ENCODE measurements at regions not wholly inside any gene's neighbourhood (a gene's known extent, or its start where the extent isn't known, plus 50 kb on each side); places are given as distances from the start of the nearest gene placed in this dataset.
A peak's percentile ranks its signal among the peaks of the same experiment; 100 is the strongest.

DNA sequence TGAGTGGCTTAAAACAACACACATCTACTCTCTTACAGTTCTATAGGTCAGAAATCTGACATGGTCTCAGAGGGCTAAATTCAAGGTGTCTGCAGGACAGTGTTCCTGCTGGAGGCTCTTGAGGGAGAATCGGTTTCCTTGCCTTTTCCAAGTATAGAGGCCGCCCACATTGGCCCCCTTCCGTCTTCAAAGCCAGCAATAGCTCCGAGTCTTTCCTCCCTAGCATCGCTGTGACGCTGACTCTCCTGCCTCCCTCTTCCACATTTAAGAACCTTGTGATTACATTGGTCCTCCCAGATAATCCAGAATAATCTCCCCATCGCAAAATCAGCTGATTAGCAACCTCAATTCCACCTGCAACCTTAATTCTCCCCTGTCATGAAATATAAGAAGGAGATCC, 81.3 kb upstream of the IER5L start:
- no peak for DNase-seq (ENCODE audit: low spot score)

DNA sequence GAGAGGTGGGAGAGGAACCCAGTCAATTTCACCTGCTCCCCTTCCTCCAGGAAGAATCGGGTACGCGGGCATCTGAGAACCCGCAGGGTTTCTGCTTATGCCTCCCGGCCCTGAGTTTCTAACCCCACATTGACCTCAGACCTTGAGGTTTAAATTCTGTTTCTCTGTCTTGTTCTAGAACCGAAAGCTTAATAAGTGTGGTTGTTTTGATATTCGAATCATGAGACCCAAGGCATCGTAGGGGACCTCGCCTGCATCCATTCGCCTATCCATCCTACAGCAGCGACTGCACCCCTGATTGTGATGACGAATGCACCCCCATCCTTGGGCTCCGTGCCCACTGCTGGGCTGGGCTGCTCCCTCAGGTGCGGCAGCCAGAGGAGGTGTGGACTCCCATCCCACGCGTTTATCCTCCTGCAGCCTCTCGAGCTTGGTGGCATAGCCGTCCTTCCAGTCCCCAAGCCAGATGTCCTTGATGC, 80.8 kb upstream of the IER5L start:
- DNase-seq (ENCODE audit: low spot score): no peak

DNA sequence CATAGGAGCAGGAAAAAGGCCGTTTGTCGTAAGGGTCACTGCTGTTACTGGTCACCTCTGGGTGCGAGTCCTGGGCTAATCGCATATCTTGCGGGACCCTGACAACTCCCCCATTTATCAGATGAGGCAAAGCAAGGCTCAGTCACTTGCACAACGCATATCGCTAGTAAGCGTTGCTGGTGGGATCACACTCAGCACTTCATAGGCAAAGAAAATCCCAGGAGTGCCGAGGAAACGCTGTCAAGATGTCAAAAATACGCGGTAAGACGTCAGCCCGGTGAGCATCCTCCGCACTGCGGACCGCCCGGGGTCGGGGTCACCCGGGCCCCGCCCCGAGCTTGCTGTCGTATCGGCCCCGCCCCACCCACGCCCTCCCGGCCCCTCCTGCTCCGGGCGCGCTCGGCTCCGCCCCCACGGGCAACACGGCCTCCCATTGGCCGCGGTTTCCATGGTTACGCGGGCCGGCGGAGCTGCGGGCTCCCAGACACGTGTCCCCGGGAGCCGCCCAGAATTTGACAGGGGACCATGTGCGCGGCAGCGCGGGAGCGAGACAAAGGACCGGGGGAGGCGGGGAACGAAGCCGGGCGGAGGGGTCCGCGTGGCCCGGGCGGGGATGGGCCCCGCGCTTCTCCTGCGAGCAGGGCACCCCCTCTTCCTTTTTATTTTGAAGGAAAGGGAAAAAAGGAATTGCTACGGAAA, 80.2 kb upstream of the IER5L start:
- peak; percentile 95 for DNase-seq (ENCODE audit: low spot score)

DNA sequence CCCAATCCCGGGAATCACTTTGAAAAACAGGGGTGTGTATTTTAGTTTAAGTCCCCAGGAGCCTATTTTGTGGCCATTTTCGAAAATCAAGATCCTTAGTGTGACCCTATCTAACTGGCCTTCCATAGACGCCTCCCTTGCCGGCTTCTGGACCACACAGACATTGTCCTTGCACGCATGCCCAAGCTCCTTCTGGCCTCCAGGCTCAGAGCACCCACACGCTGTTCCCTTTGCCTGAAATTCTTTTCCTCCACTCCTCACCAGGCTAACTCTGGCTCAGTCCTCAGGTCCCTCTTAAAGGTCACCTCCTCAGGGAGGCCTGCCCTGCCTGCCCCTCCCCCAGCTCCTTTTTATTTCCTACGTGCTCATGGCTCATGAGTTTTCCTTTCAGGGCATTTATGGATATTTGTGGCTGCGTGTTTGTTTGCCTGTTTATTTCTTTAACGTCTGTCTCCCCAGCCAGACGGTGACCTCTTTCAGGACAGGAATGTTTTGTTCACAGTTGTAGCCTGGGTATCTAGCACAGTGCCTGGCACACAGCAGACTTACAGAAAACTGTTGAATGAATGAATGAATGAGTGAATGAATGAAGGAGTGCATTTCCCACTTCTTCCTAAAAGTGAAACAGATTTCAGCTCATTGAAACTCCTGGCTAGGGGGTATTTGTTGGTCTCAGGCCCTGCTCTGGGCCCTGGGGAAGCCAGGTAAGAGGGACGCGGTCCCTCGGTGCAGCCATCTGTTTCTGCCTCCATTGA, 79.1 kb upstream of the IER5L start:
- DNase-seq (ENCODE audit: low spot score): no peak

DNA sequence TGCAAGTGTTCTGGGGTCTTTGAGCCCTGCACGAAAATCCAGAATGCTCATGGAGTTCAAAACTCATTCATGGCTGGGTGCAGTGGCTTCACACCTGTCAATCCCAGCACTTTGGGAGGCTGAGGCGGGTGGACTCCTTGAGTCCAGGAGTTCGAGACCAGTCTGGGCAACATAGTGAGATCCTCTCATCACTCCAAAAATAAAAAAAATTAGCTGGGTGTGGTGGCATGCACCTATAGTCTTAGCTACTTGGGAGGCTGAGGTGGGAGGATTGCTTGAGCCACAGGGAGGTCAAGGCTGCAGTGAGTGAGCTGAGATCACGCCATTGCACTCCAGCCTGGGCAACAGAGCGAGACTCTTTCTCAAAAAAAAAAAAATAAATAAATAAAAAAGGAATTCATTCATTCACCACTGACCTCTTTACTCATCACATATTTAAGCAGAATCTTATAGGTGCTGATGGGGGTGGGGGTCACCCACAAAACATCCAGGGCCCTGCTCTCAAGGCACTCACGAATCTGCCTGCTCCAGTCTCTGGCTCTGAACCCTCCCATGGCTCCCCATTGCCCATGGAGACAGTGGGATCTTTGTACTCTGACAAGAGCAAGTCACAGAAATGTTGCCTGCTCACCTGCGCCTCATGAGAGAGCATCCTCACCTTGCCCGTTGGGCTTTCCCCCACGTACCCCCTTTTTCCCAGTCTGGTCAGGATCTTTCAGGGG, 76.7 kb upstream of the IER5L start:
- DNase-seq (ENCODE audit: low spot score): no peak

DNA sequence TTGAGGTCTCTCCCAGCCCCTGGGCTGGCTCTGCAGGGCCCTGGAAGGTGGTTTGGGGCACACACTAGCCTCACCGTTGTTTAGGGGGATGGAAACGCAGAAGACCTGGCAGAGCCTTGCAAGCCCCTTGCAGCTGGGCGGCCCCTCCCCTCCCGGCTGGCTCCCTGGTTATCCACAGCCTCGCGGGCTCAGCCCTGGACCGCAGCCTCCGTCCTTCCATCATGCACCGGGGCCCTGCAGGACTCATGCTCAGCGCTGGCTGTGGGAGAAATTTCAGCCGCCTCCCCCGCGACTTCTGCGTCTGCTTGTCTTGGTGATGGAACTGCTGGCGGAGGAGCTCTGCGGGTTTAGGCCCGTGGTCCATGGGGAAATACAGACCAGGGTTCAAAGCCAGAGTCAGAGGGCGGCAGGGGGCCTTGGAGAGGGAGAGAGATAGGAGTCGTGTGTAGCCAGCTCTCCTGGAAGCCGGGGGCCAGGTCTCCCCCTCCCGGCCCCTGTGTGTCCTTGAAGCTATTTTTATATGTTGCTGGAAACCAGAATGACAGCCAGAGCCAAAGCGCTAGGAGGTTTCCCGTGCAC, 75.8 kb upstream of the IER5L start:
- DNase-seq (ENCODE audit: low spot score): peak; percentile 50

DNA sequence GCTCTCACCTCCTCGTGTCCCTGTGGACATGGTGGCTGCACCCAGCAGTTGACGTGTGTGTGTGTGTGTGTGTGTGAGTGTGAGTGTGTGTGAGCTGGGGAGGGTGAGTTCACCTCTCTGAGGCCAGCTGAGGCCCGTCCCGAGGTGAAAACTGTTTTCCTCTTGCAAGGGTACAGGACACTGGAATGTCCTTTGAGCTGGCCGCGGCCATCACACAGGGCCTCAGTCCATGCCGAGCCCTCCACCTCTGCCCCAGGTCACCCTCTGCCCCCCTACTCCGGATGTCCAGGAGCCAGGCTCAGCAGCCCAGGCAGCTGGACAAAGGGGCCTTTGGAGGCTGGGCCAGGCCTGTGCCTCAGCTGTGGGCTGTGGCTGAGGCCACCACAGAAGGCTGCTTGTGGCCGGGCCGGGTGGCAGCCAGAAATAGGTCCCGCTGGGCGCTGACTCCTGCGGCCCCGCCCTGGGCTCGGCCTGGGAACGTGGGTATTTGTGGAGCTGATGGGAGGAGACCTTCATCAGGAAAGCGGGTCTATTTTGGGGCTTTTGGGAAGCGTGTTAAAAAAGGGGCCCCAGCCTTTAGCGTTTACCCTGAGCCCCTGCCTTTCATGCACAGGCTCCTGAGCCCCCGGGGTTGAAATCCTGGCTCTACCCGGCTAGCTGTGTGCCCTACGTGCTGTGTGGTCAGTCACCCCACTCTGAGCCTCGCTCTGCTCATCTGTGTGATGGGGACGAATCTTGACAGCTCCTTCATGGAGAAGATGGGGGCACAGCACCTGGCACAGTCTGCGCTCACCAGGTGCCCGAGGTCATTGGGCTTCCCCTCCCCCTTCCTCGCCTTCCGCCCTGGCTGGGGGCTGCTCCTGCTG, 75.1 kb upstream of the IER5L start:
- peak; percentile 82 for DNase-seq (ENCODE audit: low spot score)

DNA sequence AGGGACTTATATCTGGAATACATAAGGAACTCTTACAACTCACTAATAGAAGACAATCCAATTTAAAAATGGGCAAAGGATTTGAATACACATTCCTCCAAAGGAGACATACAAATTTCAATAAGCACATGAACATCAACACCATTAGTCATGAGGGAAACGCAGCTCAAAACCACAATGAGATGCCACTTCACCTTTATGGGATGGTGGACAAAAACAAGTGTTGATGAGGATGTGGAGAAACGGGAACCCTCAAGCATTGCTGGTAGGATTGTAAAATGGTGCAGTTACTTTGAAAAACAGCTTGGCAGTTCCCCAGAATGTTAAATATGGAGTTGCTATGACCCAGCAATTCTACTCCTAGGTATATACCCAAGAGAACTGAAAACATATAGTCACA, 72.7 kb upstream of the IER5L start:
- no peak for DNase-seq (ENCODE audit: low spot score)

DNA sequence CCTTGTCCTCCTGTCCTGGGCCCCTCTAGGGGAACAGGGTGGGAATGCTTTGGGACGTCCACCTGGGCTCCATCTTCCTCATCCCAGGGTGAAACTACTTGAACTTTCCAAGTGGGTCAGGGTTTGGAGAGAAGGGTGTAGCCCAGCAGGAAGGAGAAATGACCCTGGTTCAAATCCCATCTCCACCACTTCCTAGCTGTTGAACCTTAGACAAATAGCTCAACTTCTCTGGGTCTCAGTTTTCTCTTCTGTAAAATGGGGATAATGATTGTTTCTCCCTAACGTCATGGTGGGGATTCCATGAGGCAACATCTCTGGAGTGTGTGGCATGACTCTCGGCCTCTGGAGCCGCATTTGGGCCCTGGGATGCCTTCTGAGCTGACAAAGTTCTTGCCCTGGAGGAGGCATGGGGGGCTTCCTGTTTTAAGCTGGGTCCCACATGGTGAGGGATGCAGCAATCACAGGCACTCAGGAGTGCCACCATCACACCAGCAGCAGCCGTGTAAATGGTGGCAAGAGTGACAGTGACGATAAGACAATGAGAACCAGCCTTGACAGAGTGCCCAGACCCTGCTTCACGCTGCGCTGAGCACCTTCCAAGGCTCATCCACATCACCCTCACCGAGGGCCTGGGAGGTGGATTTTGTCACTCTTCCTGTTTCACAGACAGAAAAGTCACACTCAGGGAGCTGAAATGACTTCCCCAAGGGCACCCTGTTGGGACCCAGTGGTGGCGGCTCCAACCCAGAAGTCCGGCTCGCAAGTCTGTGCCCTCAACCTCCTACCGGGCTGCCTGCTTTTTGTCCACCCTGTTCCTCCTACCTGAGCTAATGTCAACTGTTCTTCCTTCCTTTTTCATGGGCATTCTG, 69.5 kb upstream of the IER5L start:
- no peak for DNase-seq (ENCODE audit: low spot score)

DNA sequence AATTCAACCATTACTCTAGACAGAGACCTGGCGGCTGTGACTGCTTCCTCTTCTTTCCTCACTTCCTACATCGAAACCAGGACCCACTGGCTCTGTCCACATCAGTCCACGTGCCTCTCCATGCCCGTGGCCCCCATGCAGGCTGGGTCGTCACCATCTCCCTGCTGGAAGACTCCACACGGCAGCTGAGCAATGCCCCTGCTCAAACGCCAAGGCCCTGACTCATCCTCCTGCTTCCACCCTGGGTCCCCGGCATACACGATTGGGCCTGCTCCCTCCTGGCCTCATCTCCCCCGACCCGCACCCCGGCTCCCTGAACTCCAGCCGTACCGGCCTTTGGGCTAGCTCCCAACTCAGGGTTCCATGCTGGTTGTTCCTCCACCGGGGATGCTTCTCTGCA, 67.2 kb upstream of the IER5L start:
- DNase-seq (ENCODE audit: low spot score): no peak

DNA sequence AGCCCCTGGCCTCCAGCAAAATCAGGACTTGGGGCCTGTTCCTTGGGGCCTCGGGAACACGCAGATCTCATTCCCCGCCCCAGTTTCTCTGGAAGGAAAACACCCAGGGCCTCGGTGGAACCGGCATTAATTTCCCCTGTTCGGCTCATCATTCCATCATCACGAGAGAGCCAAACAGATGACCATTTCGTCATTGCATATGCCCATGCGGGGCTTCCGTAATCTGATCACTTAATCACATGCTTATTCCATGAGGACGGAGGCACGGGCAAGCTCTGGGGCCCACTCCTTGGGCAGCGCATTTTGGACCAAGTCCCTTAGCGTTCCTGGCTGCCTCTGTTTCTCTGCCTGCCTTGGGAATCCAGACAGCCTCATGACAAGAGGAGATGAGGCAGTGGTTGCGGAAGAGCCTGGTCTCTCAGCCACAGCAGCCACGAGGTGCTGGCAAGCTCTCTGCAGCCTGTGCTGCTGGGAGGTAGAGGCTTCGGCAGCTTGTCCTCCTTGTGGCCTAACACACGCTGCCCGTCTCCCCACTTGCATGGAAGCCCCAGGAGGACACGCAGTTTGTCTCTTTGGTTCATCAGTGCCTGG, 65.0 kb upstream of the IER5L start:
- no peak for DNase-seq (ENCODE audit: low spot score)

DNA sequence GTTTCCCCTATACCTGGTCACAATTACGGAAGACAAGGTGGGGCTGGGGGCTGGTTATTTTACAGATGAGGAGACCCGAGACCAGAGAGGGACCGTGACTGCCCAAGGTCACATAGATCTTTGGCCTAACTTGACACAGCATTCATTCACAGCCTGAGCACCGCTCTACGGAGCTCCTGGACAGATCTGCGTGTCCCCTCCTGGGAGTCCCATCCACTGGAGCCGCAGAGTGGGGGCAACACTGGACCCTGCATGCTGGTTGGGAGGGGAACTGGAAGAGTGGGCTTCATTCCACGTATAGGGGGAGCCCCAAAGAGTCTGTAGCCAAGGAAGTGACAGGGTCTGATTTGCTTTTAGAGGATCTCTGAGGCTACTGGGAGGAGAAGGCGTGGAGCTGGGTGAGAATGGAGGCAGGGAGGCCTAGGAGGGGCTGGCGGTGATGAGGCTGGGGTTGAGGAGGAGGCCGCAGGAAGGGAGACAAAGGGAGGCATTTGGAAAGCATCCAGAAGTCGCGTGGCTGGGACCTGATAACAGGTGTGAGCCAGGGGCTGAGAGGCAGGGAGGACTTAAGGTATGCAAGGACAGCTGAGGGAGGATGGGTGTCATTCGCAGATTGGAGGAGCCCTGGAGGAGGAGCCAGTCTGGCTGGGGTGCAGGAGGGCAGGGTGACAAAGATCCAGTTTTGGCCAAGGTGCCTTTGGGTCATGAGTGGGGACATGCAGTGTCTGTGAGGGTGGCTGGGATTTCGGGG, 64.3 kb upstream of the IER5L start:
- DNase-seq (ENCODE audit: low spot score): no peak

DNA sequence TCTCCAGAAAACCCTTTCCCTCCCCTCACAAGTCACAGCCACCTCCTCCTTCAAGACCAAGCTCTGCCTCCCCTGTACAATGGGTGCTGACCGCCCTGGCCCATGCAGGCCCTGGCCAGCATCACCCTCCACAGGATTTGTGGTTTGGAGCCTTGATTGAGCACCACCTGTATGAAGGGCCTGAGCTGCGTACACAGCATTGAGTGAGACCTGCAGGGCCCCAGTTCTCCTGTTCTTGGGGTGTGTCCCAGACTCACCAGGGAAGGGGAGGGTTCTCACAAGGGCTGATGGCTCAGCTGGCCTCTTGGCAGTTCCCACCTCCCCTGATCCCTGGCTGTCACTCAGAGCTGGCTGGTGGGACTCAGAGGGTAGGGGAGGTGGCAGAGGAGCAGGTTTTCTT, 63.7 kb upstream of the IER5L start:
- no peak for DNase-seq (ENCODE audit: low spot score)

DNA sequence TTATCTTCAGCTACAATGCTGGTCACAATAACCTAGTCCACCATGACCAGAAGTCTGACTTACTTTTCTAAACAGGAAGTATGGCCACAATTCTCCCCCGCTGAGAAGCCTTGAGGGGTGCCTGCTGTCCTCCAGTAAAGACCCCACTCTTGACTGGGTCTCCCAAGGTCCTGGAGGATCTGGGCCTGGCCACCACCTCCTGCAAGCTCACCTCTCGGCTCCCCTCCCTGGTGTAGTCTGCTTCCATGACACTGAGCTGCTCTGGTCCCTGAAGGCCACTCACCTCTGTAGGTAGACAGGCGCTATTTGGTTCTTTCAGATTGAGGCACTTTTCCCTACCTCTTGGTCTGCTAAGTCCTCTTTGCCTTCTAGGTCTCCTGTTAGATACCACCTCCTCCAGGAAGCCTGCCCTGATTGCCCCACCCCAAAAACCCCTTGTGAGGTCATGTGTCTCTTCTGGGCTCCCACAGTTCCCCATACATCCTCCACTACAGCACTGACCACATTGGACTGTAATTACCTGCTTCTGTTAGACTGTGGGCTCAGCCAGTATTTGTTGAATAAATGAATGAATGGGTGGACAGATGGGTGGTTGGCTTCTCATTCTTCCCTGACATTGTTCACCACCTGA, 62.6 kb upstream of the IER5L start:
- DNase-seq (ENCODE audit: low spot score): no peak

DNA sequence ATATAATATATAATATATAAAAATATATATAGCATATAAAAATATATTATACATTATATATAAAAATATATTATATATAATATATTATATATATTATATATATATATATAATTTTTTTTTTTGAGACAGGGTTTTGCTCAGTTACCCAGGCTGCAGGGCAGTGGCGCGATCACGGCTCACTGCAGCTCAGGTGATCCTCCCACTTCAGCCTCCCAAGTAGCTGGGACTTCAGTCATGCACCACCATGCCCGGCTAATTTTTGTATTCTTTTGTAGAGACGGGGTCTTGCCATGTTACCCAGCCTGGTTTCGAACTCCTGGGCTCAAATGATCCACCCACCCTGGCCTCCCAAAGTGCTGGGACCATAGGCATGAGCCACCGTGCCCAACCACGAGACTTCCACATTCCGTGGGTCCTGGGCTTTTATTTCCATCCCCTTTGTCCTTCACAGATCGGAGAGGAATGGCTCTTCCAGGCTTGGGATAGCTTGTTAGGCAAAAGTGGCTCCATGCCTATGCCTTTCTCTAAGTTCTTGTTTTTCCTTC, 62.0 kb upstream of the IER5L start:
- no peak for DNase-seq (ENCODE audit: low spot score)

DNA sequence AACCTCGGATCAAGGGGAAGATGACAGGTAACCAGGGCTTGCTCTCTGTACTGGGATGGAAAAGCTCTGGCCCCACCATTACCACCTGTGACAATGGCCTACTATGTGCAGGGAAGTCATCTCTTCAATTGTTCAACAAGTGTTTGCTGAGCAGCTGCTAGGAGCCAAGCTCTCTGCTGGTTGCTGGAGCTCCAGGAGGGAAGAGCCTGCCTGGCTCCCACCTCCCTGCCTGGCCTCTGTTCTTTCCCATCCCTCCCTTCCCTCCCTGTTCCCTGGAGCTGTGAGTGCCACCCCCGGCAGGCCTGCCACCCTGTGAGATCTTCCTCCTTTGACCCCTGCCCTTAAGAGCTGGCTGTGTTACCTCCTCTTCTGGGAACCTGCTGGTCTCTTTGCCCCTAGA, 59.7 kb upstream of the IER5L start:
- DNase-seq (ENCODE audit: low spot score): no peak

DNA sequence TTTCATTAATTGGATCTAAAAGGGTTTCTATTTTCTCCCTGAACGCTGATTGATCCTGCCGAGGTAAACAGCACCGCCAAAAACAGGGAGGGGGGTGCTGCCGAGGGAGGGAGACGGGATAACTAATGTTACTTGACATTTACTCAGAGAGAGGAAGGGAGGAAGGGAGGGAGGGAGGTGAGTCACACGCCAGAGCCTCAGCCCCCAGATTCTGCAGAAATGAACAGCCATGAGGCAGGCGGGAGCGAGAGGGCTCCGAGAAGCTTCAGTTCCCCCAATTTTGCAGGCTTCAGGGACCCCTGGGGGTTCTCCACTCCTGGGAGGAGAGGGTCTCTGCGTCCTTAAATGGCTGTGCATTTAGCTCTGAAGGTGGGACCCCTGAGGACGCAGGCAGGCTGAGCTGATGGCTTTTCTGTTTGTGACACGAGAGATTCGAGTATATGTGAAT, 59.1 kb upstream of the IER5L start:
- peak; percentile 67 for DNase-seq (ENCODE audit: low spot score)

DNA sequence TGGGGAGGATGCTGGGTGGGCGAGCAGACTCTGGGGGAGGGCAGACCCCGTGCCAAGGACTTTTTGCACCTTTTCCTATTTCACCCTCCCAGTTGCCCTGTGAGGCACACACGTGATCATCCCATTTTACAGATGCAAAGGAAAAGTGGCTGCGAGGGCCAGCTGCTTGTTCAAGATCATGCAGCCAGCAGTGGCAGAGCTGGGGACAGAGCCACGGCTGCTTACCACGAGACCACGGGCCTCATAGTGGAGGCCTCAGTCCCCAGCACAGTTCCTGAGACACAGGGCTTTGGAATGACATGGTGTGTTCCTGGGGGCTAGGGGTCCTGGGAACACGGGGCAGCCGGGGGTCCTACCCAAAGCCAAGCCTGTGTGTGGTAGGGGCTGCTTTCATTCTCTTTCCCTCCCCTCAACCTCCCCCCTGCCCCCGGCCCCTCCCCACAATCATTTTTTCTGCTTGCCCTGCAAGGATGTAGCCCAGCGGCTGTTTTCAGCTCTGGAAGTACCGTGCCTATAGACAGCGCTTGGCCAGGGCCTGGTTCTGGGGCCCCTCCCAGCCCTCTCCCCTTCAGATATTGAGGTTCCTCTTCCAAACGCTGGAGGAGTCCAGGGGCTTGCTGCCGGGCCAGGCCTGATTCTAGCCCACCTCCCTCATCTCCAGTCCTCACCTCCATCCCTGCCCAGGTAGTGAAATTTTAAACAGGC, 58.5 kb upstream of the IER5L start:
- DNase-seq (ENCODE audit: low spot score): no peak

Data from Ammon's horn (tissue), 1 donor.